ENCODE measurements at regions not wholly inside any gene's neighbourhood (a gene's known extent, or its start where the extent isn't known, plus 50 kb on each side); places are given as distances from the start of the nearest gene placed in this dataset.

- no peak for TF ChIP-seq CTCF (IDR thresholded peaks at IDR 0.05)
- TF ChIP-seq EZH2 (IDR thresholded peaks at IDR 0.05; ENCODE audit: borderline replicate concordance, insufficient read depth, low read depth, low read length, poor library complexity, severe bottlenecking) = no peak
- Histone ChIP-seq H2AFZ (ENCODE audit: insufficient read depth, low read depth, low read length, poor library complexity, severe bottlenecking) (no peak overlapping the region), H3K9ac (ENCODE audit: low read length) (no peak overlapping the region), H3K27me3 (replicated peaks in 1 of 4; ENCODE audit: control extremely low read depth in 1 of 4, control insufficient read depth in 3 of 4, insufficient read depth in 4 of 4, low read length in 3 of 4) (no peaks in the 10 kb centered on the region), H4K20me1 (ENCODE audit: control insufficient read depth, insufficient read depth, low read length, poor library complexity, severe bottlenecking) (no peaks in the 10 kb centered on the region), H3K27ac (ENCODE audit: low read length in 2 of 2) (no peak overlapping the region), H3K4me1 (ENCODE audit: control insufficient read depth in 2 of 2, insufficient read depth in 2 of 2, low read length in 2 of 2) (no peaks in the 10 kb centered on the region), H3K36me3 (replicated peaks in 1 of 2; ENCODE audit: control extremely low read depth in 1 of 2, control insufficient read depth in 1 of 2, extremely low read depth in 1 of 2, insufficient read depth in 2 of 2, low read length in 1 of 2) (no peaks in the 10 kb centered on the region), H3K4me3 (ENCODE audit: control extremely low read depth in 1 of 5, extremely low read depth in 1 of 5, insufficient read depth in 1 of 5, low read depth in 2 of 5, low read length in 4 of 5) (no peak overlapping the region), H3K79me2 (ENCODE audit: control insufficient read depth, insufficient read depth, low read length) (no peaks in the 10 kb centered on the region), H3K4me2 (replicated peaks; ENCODE audit: low read depth, low read length, poor library complexity, severe bottlenecking) (no peak overlapping the region), H3K9me3 (ENCODE audit: control extremely low read depth in 1 of 3, control insufficient read depth in 2 of 3, insufficient read depth in 1 of 3, low read length in 2 of 3) (no peaks in the 10 kb centered on the region)
- Mint-ChIP-seq H3K27ac (no peak overlapping the region), H3K27me3 (no peaks in the 10 kb centered on the region), H3K4me3 (no peak overlapping the region), H3K9me3 (ENCODE audit: insufficient read depth) (no peaks in the 10 kb centered on the region), H3K4me1 (no peaks in the 10 kb centered on the region)
- no peak for ATAC-seq (ENCODE audit: low read depth)
- POLR2A ChIA-PET = no interaction called here
- CTCF ChIA-PET = no interaction called here
- intact Hi-C loops (cut with micrococcal nuclease) = no loop called here
- no peak for DNase-seq
- WGBS (ENCODE audit: insufficient coverage) = no CpG with 5 or more reads among the region's 4 CpGs
Measured at GRCh38 chr5:123753937-123754891, 242.2 kb downstream of the CSNK1G3 start.

GRCh38 chr5:123753180-123753936 is 241.4 kb downstream of the CSNK1G3 start:
- POLR2A ChIA-PET = no interaction called here
- ATAC-seq (ENCODE audit: low read depth) (no peak), DNase-seq (no peak)
- no peak overlapping the region for H3K4me3 ChIP-seq (ENCODE audit: control extremely low read depth in 1 of 5, extremely low read depth in 1 of 5, insufficient read depth in 1 of 5, low read depth in 2 of 5, low read length in 4 of 5)
- H3K9ac ChIP-seq (ENCODE audit: low read length) = no peak overlapping the region
- Mint-ChIP-seq H3K4me3 (no peak overlapping the region), H3K27ac (no peak overlapping the region), H3K27me3 (no peaks in the 10 kb centered on the region), H3K4me1 (no peaks in the 10 kb centered on the region), H3K9me3 (ENCODE audit: insufficient read depth) (no peaks in the 10 kb centered on the region)
- CTCF ChIA-PET = no interaction called here
- H3K27ac ChIP-seq (ENCODE audit: low read length in 2 of 2) = no peak overlapping the region
- WGBS (ENCODE audit: insufficient coverage) = no CpG with 5 or more reads among the region's 3 CpGs
- no peak overlapping the region for H3K4me2 ChIP-seq (replicated peaks; ENCODE audit: low read depth, low read length, poor library complexity, severe bottlenecking)
- no peaks in the 10 kb centered on the region for H3K27me3 ChIP-seq (replicated peaks in 1 of 4; ENCODE audit: control extremely low read depth in 1 of 4, control insufficient read depth in 3 of 4, insufficient read depth in 4 of 4, low read length in 3 of 4)
- no peaks in the 10 kb centered on the region for H4K20me1 ChIP-seq (ENCODE audit: control insufficient read depth, insufficient read depth, low read length, poor library complexity, severe bottlenecking)
- intact Hi-C loops (cut with micrococcal nuclease) = no loop called here
- H2AFZ ChIP-seq (ENCODE audit: insufficient read depth, low read depth, low read length, poor library complexity, severe bottlenecking) = no peak overlapping the region
- TF ChIP-seq EZH2 (IDR thresholded peaks at IDR 0.05; ENCODE audit: borderline replicate concordance, insufficient read depth, low read depth, low read length, poor library complexity, severe bottlenecking) = no peak
- no peak for TF ChIP-seq CTCF (IDR thresholded peaks at IDR 0.05)
- H3K4me1 ChIP-seq (ENCODE audit: control insufficient read depth in 2 of 2, insufficient read depth in 2 of 2, low read length in 2 of 2) = no peaks in the 10 kb centered on the region
- H3K79me2 ChIP-seq (ENCODE audit: control insufficient read depth, insufficient read depth, low read length) = no peaks in the 10 kb centered on the region
- no peaks in the 10 kb centered on the region for H3K36me3 ChIP-seq (replicated peaks in 1 of 2; ENCODE audit: control extremely low read depth in 1 of 2, control insufficient read depth in 1 of 2, extremely low read depth in 1 of 2, insufficient read depth in 2 of 2, low read length in 1 of 2)
- no peaks in the 10 kb centered on the region for H3K9me3 ChIP-seq (ENCODE audit: control extremely low read depth in 1 of 3, control insufficient read depth in 2 of 3, insufficient read depth in 1 of 3, low read length in 2 of 3)
